ENCODE measurements at regions not wholly inside any gene's neighbourhood (a gene's known extent, or its start where the extent isn't known, plus 50 kb on each side); places are given as distances from the start of the nearest gene placed in this dataset.
"Not testable (repeated sequence)": the region's sequence is repeated elsewhere in the genome, so short reads cannot be mapped to it uniquely, and the experiment has no call there.

DNA sequence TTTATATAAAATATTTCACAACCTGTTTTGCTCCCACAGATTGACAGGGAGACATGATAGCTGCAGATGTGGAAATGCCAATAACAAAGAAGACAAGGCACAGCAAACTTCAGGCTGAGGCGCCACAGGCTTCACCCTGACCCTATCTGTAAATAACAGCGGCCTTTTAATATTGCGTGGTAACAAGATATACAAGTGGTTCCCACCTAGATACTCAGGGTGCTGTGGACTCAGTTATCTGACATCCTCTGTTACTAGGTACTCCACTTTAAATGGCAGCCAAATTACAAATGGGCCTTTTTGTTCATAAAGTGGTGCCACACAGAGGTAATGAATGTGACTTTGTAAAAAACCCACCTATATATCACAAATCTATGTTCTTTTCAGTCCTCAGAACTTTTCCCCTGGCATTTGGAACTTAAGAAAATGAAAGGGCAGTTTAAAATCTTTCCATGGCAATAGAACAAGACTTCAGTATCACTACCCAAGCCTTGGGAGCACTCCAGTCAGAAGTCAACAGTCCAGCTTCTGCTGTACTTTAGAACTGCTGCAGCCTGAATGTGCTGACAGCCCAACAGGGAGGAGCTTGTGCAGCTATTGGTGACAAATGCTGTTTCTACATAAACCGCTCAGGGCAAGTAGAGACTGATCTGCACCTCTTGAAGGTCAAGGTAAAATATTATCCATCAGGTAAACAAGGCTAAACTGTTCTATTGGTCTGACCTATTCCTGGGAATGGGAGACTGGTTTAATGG is 86.2 kb upstream of the DCD start:
- Histone ChIP-seq H3K27ac (ENCODE audit: low read depth, low read length) (no peak overlapping the region), H3K27me3 (ENCODE audit: insufficient read depth, low read length, poor library complexity, severe bottlenecking) (no peaks in the 10 kb centered on the region), H3K4me3 (ENCODE audit: low read length) (no peak overlapping the region), H3K4me1 (ENCODE audit: insufficient read depth, low read length) (peaks cover 21% of the 10 kb centered on the region), H3K9me3 (ENCODE audit: low read length) (no peaks in the 10 kb centered on the region), H3K36me3 (ENCODE audit: insufficient read depth, low read length) (no peaks in the 10 kb centered on the region)
- no peak for DNase-seq
- ChIA-PET CTCF (interaction anchor here (0.8 to 1.5 kb wide), 4 partner anchors 10 to 259 kb away, joined by 3 to 5 read pairs (median 4); no protein-coding TSS in a partner anchor), POLR2A (no interaction called here)
- peak overlapping the region in 2 of 8 donors; percentile 11 to 72 for H3K27ac Mint-ChIP-seq
- peaks cover 6 to 32% (median 19%) of the 10 kb centered on the region in 5 donors for H3K9me3 Mint-ChIP-seq
- H3K27me3 Mint-ChIP-seq, result peaks cover 0 to 2% of the 10 kb centered on the region in 2 donors
- peaks cover 26 to 59% (median 48%) of the 10 kb centered on the region in 3 donors for H3K4me1 Mint-ChIP-seq
- H3K4me3 Mint-ChIP-seq, result no peak overlapping the region
- peaks cover 9 to 45% (median 19%) of the 10 kb centered on the region in 3 donors for H3K36me3 Mint-ChIP-seq

- H3K27ac Mint-ChIP-seq, result peak overlapping the region in 1 of 8 donors; percentile 47
- no peak overlapping the region for H3K4me3 ChIP-seq (ENCODE audit: low read length)
- no peaks in the 10 kb centered on the region for H3K36me3 ChIP-seq (ENCODE audit: insufficient read depth, low read length)
- ChIA-PET POLR2A (no interaction called here), CTCF (interaction anchor here (0.6 to 2.5 kb wide), 14 partner anchors 9 to 544 kb away, joined by 3 to 11 read pairs (median 4); no protein-coding TSS in a partner anchor)
- no peaks in the 10 kb centered on the region for H3K9me3 Mint-ChIP-seq
- no peaks in the 10 kb centered on the region for H3K9me3 ChIP-seq (ENCODE audit: low read length)
- peaks cover 5 to 15% of the 10 kb centered on the region in 2 donors for H3K27me3 Mint-ChIP-seq
- H3K4me1 Mint-ChIP-seq, result peaks cover 14 to 40% (median 35%) of the 10 kb centered on the region in 3 donors
- no peak overlapping the region for H3K4me3 Mint-ChIP-seq
- H3K27me3 ChIP-seq (ENCODE audit: insufficient read depth, low read length, poor library complexity, severe bottlenecking), result no peaks in the 10 kb centered on the region
- no peak overlapping the region for H3K27ac ChIP-seq (ENCODE audit: low read depth, low read length)
- peaks cover 3% of the 10 kb centered on the region for H3K4me1 ChIP-seq (ENCODE audit: insufficient read depth, low read length)
- DNase-seq, result no peak
- no peaks in the 10 kb centered on the region for H3K36me3 Mint-ChIP-seq
Observed at GRCh38 chr12:54725233-54725843, 77.2 kb upstream of the DCD start.

GRCh38 chr12:54723379-54724256 is 75.5 kb upstream of the DCD start:
- peak in 4 of 5 donors; percentile 7 to 49 (median 28) for DNase-seq
- CTCF ChIA-PET, result interaction anchor here (1.0 to 2.5 kb wide), 10 partner anchors 11 to 351 kb away, joined by 3 to 11 read pairs (median 4); no protein-coding TSS in a partner anchor
- H3K27ac Mint-ChIP-seq, result peak overlapping the region in 1 of 8 donors; percentile 30
- Histone ChIP-seq H3K4me1 (ENCODE audit: insufficient read depth, low read length) (peaks cover 3% of the 10 kb centered on the region), H3K27ac (ENCODE audit: low read depth, low read length) (no peak overlapping the region), H3K4me3 (ENCODE audit: low read length) (no peak overlapping the region), H3K9me3 (ENCODE audit: low read length) (no peaks in the 10 kb centered on the region), H3K27me3 (ENCODE audit: insufficient read depth, low read length, poor library complexity, severe bottlenecking) (no peaks in the 10 kb centered on the region), H3K36me3 (ENCODE audit: insufficient read depth, low read length) (no peaks in the 10 kb centered on the region)
- H3K4me3 Mint-ChIP-seq, result no peak overlapping the region
- H3K9me3 Mint-ChIP-seq, result no peaks in the 10 kb centered on the region
- H3K36me3 Mint-ChIP-seq, result no peaks in the 10 kb centered on the region
- H3K4me1 Mint-ChIP-seq, result peaks cover 11 to 31% (median 25%) of the 10 kb centered on the region in 3 donors
- H3K27me3 Mint-ChIP-seq, result peaks cover 8 to 17% of the 10 kb centered on the region in 2 donors
- POLR2A ChIA-PET, result no interaction called here

DNA sequence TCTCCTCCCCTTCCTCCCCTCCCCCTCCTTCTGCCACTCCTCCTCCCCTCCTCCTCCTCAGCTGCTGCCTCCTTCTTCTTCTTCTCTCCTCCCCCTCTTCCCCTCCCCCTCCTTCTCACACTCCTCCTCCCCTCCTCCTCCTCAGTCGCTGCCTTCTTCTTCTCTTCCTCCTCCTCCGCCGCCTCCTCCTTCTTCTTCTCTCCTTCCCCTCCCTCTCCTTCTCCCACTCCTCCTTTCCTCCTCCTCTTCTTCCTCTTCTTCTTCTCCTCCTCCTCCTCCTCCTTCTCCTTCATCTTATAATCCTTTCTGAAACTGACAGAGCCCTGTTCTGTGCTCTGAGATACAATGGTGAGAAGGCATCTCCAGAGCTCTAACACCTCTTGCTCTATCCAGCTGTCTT is 73.1 kb upstream of the DCD start:
- H3K27ac ChIP-seq (ENCODE audit: low read depth, low read length), result no peak overlapping the region
- peaks cover 19 to 35% of the 10 kb centered on the region in 2 donors for H3K27me3 Mint-ChIP-seq
- CTCF ChIA-PET, result interaction anchor here (1.0 to 2.0 kb wide), 3 partner anchors 28 to 351 kb away, joined by 3 to 10 read pairs (median 5); no protein-coding TSS in a partner anchor
- peaks cover 7 to 21% (median 13%) of the 10 kb centered on the region in 3 donors for H3K4me1 Mint-ChIP-seq
- H3K27me3 ChIP-seq (ENCODE audit: insufficient read depth, low read length, poor library complexity, severe bottlenecking), result no peaks in the 10 kb centered on the region
- H3K36me3 Mint-ChIP-seq, result no peaks in the 10 kb centered on the region
- H3K4me3 Mint-ChIP-seq, result no peak overlapping the region
- no peak overlapping the region for H3K4me3 ChIP-seq (ENCODE audit: low read length)
- POLR2A ChIA-PET, result no interaction called here
- H3K36me3 ChIP-seq (ENCODE audit: insufficient read depth, low read length), result no peaks in the 10 kb centered on the region
- no peaks in the 10 kb centered on the region for H3K9me3 Mint-ChIP-seq
- no peaks in the 10 kb centered on the region for H3K9me3 ChIP-seq (ENCODE audit: low read length)
- peaks cover 3% of the 10 kb centered on the region for H3K4me1 ChIP-seq (ENCODE audit: insufficient read depth, low read length)
- DNase-seq, result no peak
- H3K27ac Mint-ChIP-seq, result no peak overlapping the region

DNA sequence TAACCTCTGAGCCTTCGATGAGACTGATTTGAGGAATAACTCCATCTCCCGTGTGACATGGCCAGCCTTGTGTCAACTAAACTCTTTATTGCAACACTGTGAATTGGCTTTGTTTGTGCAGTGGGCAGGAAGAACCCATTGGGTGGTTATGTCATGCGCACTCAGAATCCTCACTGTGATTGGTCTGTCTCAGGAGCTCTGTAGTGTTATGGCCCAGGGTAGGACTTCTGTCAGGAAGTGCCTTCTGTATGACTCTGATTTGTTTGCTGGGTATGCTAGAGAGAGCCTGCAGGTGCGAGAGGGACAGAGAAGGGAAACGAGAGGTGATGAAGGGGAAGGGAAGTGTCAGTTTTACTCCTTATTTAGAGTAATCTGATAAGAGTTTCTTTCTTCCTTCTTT is 71.5 kb upstream of the DCD start:
- peaks cover 24 to 50% of the 10 kb centered on the region in 2 donors for H3K27me3 Mint-ChIP-seq
- no peaks in the 10 kb centered on the region for H3K9me3 ChIP-seq (ENCODE audit: low read length)
- H3K4me3 Mint-ChIP-seq, result no peak overlapping the region
- POLR2A ChIA-PET, result no interaction called here
- no peaks in the 10 kb centered on the region for H3K4me1 ChIP-seq (ENCODE audit: insufficient read depth, low read length)
- no peaks in the 10 kb centered on the region for H3K36me3 Mint-ChIP-seq
- no peak for DNase-seq
- peaks cover 4 to 10% (median 6%) of the 10 kb centered on the region in 3 donors for H3K4me1 Mint-ChIP-seq
- no peaks in the 10 kb centered on the region for H3K27me3 ChIP-seq (ENCODE audit: insufficient read depth, low read length, poor library complexity, severe bottlenecking)
- CTCF ChIA-PET, result interaction anchor here (1.3 to 1.6 kb wide), 2 partner anchors 17 to 353 kb away, joined by 3 to 4 read pairs; no protein-coding TSS in a partner anchor
- H3K4me3 ChIP-seq (ENCODE audit: low read length), result no peak overlapping the region
- H3K9me3 Mint-ChIP-seq, result no peaks in the 10 kb centered on the region
- H3K27ac ChIP-seq (ENCODE audit: low read depth, low read length), result no peak overlapping the region
- peak overlapping the region in 1 of 8 donors; percentile 45 for H3K27ac Mint-ChIP-seq
- no peaks in the 10 kb centered on the region for H3K36me3 ChIP-seq (ENCODE audit: insufficient read depth, low read length)

DNA sequence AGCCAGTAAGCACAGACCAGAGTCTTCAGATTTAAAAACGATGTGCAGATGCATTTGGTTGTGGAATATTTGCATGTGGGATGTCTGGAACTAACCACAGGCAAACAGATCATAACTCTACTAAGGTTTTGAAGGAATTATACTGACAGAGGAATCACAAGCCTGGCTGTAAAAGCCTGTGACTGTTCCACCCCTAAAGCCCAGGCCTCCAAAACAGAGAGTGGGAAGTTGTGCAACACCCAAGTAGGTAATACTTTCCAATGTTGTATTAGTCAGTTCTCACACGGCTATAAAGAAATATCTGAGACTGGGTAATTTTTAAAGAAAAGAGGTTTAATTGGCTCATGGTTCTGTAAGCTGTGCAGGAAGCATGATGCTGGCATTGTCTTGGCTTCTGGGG is 68.1 kb upstream of the DCD start:
- Mint-ChIP-seq H3K36me3 (no peaks in the 10 kb centered on the region), H3K9me3 (no peaks in the 10 kb centered on the region), H3K27me3 (peaks cover 35 to 62% of the 10 kb centered on the region in 2 donors), H3K4me3 (no peak overlapping the region), H3K4me1 (no peaks in the 10 kb centered on the region), H3K27ac (no peak overlapping the region)
- H3K27ac ChIP-seq (ENCODE audit: low read depth, low read length), result no peak overlapping the region
- ChIA-PET POLR2A (no interaction called here), CTCF (no interaction called here)
- no peaks in the 10 kb centered on the region for H3K9me3 ChIP-seq (ENCODE audit: low read length)
- H3K4me3 ChIP-seq (ENCODE audit: low read length), result no peak overlapping the region
- H3K36me3 ChIP-seq (ENCODE audit: insufficient read depth, low read length), result no peaks in the 10 kb centered on the region
- H3K27me3 ChIP-seq (ENCODE audit: insufficient read depth, low read length, poor library complexity, severe bottlenecking), result no peaks in the 10 kb centered on the region
- no peaks in the 10 kb centered on the region for H3K4me1 ChIP-seq (ENCODE audit: insufficient read depth, low read length)
- DNase-seq, result no peak

- H3K36me3 ChIP-seq (ENCODE audit: insufficient read depth, low read length); H3K4me3 ChIP-seq (ENCODE audit: low read length); H3K4me1 Mint-ChIP-seq; H3K4me1 ChIP-seq (ENCODE audit: insufficient read depth, low read length); H3K4me3 Mint-ChIP-seq; POLR2A ChIA-PET; H3K9me3 Mint-ChIP-seq; H3K36me3 Mint-ChIP-seq; H3K27me3 ChIP-seq (ENCODE audit: insufficient read depth, low read length, poor library complexity, severe bottlenecking); CTCF ChIA-PET; H3K27ac Mint-ChIP-seq; H3K9me3 ChIP-seq (ENCODE audit: low read length); H3K27ac ChIP-seq (ENCODE audit: low read depth, low read length); DNase-seq: not testable (repeated sequence)
- peaks cover 27 to 55% of the 10 kb centered on the region in 2 donors for H3K27me3 Mint-ChIP-seq
Observed at GRCh38 chr12:54713876-54714275, 65.7 kb upstream of the DCD start.
